HG03196 (cell line): ENCODE measurements at regions not wholly inside any gene's neighbourhood (a gene's known extent, or its start where the extent isn't known, plus 50 kb on each side); places are given as distances from the start of the nearest gene placed in this dataset.

Source experiments
- ATAC-seq: cut with Tn5 transposase; IDR thresholded peaks from one replicate; pipeline ENCODE4 v1.9.1; 2021; ENCODE audit not compliant: unreplicated experiment

GRCh38 chr15:70493376-70493775, 270.0 kb downstream of the UACA start:
- ATAC-seq, result no peak

GRCh38 chr15:70492240-70493177, 270.8 kb downstream of the UACA start:
- ATAC-seq, result peak; percentile 42

GRCh38 chr15:70491641-70492040, 271.7 kb downstream of the UACA start:
- ATAC-seq, result no peak

GRCh38 chr15:70491201-70491621, 272.1 kb downstream of the UACA start:
- no peak for ATAC-seq

- ATAC-seq, result no peak
Observed at GRCh38 chr15:70490838-70491155, 272.6 kb downstream of the UACA start.

- ATAC-seq, result no peak
Observed at GRCh38 chr15:70490148-70490837, 273.1 kb downstream of the UACA start.

- ATAC-seq, result no peak
Observed at GRCh38 chr15:70488941-70489848, 274.2 kb downstream of the UACA start.

- ATAC-seq, result no peak
Observed at GRCh38 chr15:70488002-70488605, 275.3 kb downstream of the UACA start.

GRCh38 chr15:70487387-70487740, 276.0 kb downstream of the UACA start:
- no peak for ATAC-seq

- peak; percentile 56 for ATAC-seq
Observed at GRCh38 chr15:70486451-70487386, 276.6 kb downstream of the UACA start.

GRCh38 chr15:70486012-70486411, 277.3 kb downstream of the UACA start:
- no peak for ATAC-seq

- ATAC-seq, result no peak
Observed at GRCh38 chr15:70484993-70485392, 278.4 kb downstream of the UACA start.

GRCh38 chr15:70483513-70483912, 279.8 kb downstream of the UACA start:
- no peak for ATAC-seq

- peak; percentile 38 for ATAC-seq
Observed at GRCh38 chr15:70480196-70480856, 283.0 kb downstream of the UACA start.

- no peak for ATAC-seq
Observed at GRCh38 chr15:70479785-70480184, 283.6 kb downstream of the UACA start.

GRCh38 chr15:70479056-70479455, 284.3 kb downstream of the UACA start:
- no peak for ATAC-seq

- ATAC-seq, result no peak
Observed at GRCh38 chr15:70478251-70478990, 284.9 kb downstream of the UACA start.

- ATAC-seq, result no peak
Observed at GRCh38 chr15:70477750-70478250, 285.6 kb downstream of the UACA start.
